ENCODE measurements at regions not wholly inside any gene's neighbourhood (a gene's known extent, or its start where the extent isn't known, plus 50 kb on each side); places are given as distances from the start of the nearest gene placed in this dataset.

DNA sequence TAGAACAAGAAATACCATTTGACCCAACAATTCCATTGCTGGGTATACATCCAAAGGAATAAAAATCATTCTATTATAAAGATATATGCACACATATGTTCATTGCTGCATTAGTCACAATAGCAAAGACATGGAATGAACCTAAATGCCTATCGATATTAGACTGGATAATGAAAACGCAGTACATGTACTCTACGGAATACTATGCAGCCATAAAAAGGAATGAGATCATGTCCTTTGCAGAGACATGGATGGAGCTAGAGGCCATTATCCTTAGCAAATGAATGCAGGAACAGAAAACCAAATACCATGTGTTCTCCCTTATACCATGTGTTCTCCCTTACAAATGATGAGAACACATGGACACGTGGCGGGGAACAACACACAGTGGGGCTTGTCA, 190.2 kb downstream of the HACE1 start:
- Histone ChIP-seq H3K4me3 (ENCODE audit: low read depth in 2 of 2, low read length in 2 of 2) (no peak overlapping the region), H3K4me1 (ENCODE audit: control insufficient read depth, insufficient read depth, low read length) (no peaks in the 10 kb centered on the region), H3K36me3 (ENCODE audit: control insufficient read depth, insufficient read depth, low read length) (no peaks in the 10 kb centered on the region), H3K27me3 (ENCODE audit: control insufficient read depth, insufficient read depth, low read length) (no peaks in the 10 kb centered on the region), H3K27ac (ENCODE audit: low read length) (no peak overlapping the region), H3K9me3 (ENCODE audit: control insufficient read depth, insufficient read depth, low read depth, low read length) (no peaks in the 10 kb centered on the region)
- TF ChIP-seq SIN3A (IDR thresholded peaks at IDR 0.05; ENCODE audit: borderline replicate concordance, insufficient read depth, low read depth, low read length), result no peak
- TF ChIP-seq TCF7L2 (IDR thresholded peaks at IDR 0.05; ENCODE audit: low read depth, low read length), result no peak
- TF ChIP-seq, protein P1, sequence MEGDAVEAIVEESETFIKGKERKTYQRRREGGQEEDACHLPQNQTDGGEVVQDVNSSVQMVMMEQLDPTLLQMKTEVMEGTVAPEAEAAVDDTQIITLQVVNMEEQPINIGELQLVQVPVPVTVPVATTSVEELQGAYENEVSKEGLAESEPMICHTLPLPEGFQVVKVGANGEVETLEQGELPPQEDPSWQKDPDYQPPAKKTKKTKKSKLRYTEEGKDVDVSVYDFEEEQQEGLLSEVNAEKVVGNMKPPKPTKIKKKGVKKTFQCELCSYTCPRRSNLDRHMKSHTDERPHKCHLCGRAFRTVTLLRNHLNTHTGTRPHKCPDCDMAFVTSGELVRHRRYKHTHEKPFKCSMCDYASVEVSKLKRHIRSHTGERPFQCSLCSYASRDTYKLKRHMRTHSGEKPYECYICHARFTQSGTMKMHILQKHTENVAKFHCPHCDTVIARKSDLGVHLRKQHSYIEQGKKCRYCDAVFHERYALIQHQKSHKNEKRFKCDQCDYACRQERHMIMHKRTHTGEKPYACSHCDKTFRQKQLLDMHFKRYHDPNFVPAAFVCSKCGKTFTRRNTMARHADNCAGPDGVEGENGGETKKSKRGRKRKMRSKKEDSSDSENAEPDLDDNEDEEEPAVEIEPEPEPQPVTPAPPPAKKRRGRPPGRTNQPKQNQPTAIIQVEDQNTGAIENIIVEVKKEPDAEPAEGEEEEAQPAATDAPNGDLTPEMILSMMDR (IDR thresholded peaks at IDR 0.05), result no peak
- no peak for TF ChIP-seq POLR2AphosphoS5 (IDR thresholded peaks at IDR 0.05; ENCODE audit: low read depth, low read length)
- TF ChIP-seq, protein P2, sequence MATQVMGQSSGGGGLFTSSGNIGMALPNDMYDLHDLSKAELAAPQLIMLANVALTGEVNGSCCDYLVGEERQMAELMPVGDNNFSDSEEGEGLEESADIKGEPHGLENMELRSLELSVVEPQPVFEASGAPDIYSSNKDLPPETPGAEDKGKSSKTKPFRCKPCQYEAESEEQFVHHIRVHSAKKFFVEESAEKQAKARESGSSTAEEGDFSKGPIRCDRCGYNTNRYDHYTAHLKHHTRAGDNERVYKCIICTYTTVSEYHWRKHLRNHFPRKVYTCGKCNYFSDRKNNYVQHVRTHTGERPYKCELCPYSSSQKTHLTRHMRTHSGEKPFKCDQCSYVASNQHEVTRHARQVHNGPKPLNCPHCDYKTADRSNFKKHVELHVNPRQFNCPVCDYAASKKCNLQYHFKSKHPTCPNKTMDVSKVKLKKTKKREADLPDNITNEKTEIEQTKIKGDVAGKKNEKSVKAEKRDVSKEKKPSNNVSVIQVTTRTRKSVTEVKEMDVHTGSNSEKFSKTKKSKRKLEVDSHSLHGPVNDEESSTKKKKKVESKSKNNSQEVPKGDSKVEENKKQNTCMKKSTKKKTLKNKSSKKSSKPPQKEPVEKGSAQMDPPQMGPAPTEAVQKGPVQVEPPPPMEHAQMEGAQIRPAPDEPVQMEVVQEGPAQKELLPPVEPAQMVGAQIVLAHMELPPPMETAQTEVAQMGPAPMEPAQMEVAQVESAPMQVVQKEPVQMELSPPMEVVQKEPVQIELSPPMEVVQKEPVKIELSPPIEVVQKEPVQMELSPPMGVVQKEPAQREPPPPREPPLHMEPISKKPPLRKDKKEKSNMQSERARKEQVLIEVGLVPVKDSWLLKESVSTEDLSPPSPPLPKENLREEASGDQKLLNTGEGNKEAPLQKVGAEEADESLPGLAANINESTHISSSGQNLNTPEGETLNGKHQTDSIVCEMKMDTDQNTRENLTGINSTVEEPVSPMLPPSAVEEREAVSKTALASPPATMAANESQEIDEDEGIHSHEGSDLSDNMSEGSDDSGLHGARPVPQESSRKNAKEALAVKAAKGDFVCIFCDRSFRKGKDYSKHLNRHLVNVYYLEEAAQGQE (IDR thresholded peaks at IDR 0.05; ENCODE audit: insufficient read depth in 1 of 2, low read depth in 2 of 2, low read length in 1 of 2), result no peak
- intact Hi-C loops (cut with micrococcal nuclease; ENCODE audit: unreplicated experiment) (no loop called here), in situ Hi-C loops (cut with HindIII; ENCODE audit: low pct_unique_long_range_greater_than_20kb, low sequenced_read_pairs) (no loop called here)
- ChIA-PET CTCF (no interaction called here), POLR2A (no interaction called here)
- BruUV-seq (replicated peaks), result no TSS peak
- ATAC-seq (no peak), DNase-seq (ENCODE audit: low read depth, low spot score) (no peak)

DNA sequence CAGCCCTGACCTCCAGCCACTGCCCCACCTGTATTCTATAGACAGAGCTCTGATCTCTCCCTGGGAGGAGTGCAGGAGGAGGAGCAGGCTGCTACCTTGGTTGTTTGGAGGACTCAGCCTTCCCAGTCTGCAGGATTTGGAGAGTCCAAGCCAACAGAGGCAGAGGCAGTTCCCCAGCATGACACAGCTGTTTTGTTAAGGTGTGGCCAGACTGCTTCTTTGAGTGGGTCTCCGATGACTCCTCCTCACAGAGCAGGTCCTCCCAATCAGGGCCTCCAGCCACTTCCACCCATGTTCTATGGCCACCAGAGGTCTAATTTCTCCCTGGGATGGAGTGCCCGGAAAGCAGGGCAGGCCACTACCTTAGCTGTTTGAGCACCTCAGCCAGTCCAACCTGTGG, 203.5 kb downstream of the HACE1 start:
- no peaks in the 10 kb centered on the region for H3K27me3 ChIP-seq (ENCODE audit: control insufficient read depth, insufficient read depth, low read length)
- intact Hi-C loops (cut with micrococcal nuclease; ENCODE audit: unreplicated experiment), result no loop called here
- H3K27ac ChIP-seq (ENCODE audit: low read length), result no peak overlapping the region
- CTCF ChIA-PET, result no interaction called here
- BruUV-seq (replicated peaks), result no TSS peak
- in situ Hi-C loops (cut with HindIII; ENCODE audit: low pct_unique_long_range_greater_than_20kb, low sequenced_read_pairs), result no loop called here
- no peaks in the 10 kb centered on the region for H3K9me3 ChIP-seq (ENCODE audit: control insufficient read depth, insufficient read depth, low read depth, low read length)
- DNase-seq (ENCODE audit: low read depth, low spot score) (no peak), ATAC-seq (no peak)
- TF ChIP-seq, protein P2 (IDR thresholded peaks at IDR 0.05; ENCODE audit: insufficient read depth in 1 of 2, low read depth in 2 of 2, low read length in 1 of 2), result no peak
- TF ChIP-seq, protein P1 (IDR thresholded peaks at IDR 0.05), result no peak
- TF ChIP-seq TCF7L2 (IDR thresholded peaks at IDR 0.05; ENCODE audit: low read depth, low read length) (no peak), SIN3A (IDR thresholded peaks at IDR 0.05; ENCODE audit: borderline replicate concordance, insufficient read depth, low read depth, low read length) (no peak), POLR2AphosphoS5 (IDR thresholded peaks at IDR 0.05; ENCODE audit: low read depth, low read length) (no peak)
- H3K36me3 ChIP-seq (ENCODE audit: control insufficient read depth, insufficient read depth, low read length), result no peaks in the 10 kb centered on the region
- no peaks in the 10 kb centered on the region for H3K4me1 ChIP-seq (ENCODE audit: control insufficient read depth, insufficient read depth, low read length)
- POLR2A ChIA-PET, result no interaction called here
- H3K4me3 ChIP-seq (ENCODE audit: low read depth in 2 of 2, low read length in 2 of 2), result no peak overlapping the region

Measured in Panc1 (cell line).